Mesothelial cell of epicardium (in vitro differentiated cells): ENCODE measurements at regions not wholly inside any gene's neighbourhood (a gene's known extent, or its start where the extent isn't known, plus 50 kb on each side); places are given as distances from the start of the nearest gene placed in this dataset.
"Not testable (repeated sequence)": the region's sequence is repeated elsewhere in the genome, so short reads cannot be mapped to it uniquely, and the experiment has no call there.

Experiments
- DNase-seq, 2 experiments: peaks; one replicate each; pipeline ENCODE4 v3.0.0; 2021; ENCODE audit warnings: low spot score in 2 of 2; ENCODE audit not compliant: unreplicated experiment in 2 of 2
- H3K27ac Mint-ChIP-seq: 2 replicates; pipeline ENCODE4 v1.8.0; 2021; ENCODE audit warnings: mixed read lengths
- H3K27me3 Mint-ChIP-seq: 2 replicates; pipeline ENCODE4 v1.8.0; 2021; ENCODE audit warnings: low read depth, mixed read lengths
- H3K36me3 Mint-ChIP-seq: 2 replicates; pipeline ENCODE4 v1.8.0; 2021; ENCODE audit warnings: mixed read lengths
- H3K4me1 Mint-ChIP-seq: 2 replicates; pipeline ENCODE4 v1.8.0; 2021; ENCODE audit warnings: mixed read lengths
- H3K4me3 Mint-ChIP-seq: 2 replicates; pipeline ENCODE4 v1.8.0; 2021; ENCODE audit warnings: mild to moderate bottlenecking, moderate library complexity, mixed read lengths
- H3K9me3 Mint-ChIP-seq: 2 replicates; pipeline ENCODE4 v1.8.0; 2021; ENCODE audit warnings: mixed read lengths
- TF ChIP-seq, protein P1 (sequence below): fragments of 200-600 bp; sonication (generic); IDR thresholded peaks from one replicate; pipeline ENCODE4 v1.5.0; 2021; ENCODE audit warnings: antibody characterized with exemption; ENCODE audit not compliant: unreplicated experiment

- Mint-ChIP-seq H3K4me3 (no peak overlapping the region), H3K27me3 (no peaks in the 10 kb centered on the region), H3K9me3 (peaks cover 19% of the 10 kb centered on the region), H3K27ac (no peak overlapping the region), H3K36me3 (peaks cover 2% of the 10 kb centered on the region), H3K4me1 (peaks cover 9% of the 10 kb centered on the region)
- TF ChIP-seq, protein P1, sequence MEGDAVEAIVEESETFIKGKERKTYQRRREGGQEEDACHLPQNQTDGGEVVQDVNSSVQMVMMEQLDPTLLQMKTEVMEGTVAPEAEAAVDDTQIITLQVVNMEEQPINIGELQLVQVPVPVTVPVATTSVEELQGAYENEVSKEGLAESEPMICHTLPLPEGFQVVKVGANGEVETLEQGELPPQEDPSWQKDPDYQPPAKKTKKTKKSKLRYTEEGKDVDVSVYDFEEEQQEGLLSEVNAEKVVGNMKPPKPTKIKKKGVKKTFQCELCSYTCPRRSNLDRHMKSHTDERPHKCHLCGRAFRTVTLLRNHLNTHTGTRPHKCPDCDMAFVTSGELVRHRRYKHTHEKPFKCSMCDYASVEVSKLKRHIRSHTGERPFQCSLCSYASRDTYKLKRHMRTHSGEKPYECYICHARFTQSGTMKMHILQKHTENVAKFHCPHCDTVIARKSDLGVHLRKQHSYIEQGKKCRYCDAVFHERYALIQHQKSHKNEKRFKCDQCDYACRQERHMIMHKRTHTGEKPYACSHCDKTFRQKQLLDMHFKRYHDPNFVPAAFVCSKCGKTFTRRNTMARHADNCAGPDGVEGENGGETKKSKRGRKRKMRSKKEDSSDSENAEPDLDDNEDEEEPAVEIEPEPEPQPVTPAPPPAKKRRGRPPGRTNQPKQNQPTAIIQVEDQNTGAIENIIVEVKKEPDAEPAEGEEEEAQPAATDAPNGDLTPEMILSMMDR: no peak
- no peak for DNase-seq
Observed at GRCh38 chr14:87386524-87386923, 606.5 kb downstream of the GALC start.

DNA sequence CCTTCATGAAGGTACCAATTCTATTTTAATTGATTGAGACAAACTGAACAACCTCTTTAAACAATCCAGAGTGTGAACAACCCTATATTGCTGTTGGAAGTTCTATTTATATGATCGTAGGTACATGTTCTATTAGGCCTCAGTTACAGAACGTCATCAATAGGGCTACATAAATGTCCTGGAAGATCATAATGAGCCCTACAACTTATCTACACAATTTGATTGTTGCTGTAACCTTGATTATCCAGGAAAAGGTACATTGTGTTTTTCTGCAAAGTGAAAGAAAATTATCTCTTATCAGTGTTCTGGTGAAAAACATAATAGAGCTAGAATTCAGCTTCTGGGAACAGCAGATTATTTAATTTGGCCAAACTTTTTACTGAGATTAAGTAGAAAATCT, 612.9 kb downstream of the GALC start:
- Mint-ChIP-seq H3K27me3 (no peaks in the 10 kb centered on the region), H3K36me3 (peaks cover 2% of the 10 kb centered on the region), H3K4me1 (peaks cover 5% of the 10 kb centered on the region), H3K4me3 (no peak overlapping the region), H3K27ac (no peak overlapping the region), H3K9me3 (peaks cover 22% of the 10 kb centered on the region)
- no peak for DNase-seq
- TF ChIP-seq, protein P1: no peak

DNA sequence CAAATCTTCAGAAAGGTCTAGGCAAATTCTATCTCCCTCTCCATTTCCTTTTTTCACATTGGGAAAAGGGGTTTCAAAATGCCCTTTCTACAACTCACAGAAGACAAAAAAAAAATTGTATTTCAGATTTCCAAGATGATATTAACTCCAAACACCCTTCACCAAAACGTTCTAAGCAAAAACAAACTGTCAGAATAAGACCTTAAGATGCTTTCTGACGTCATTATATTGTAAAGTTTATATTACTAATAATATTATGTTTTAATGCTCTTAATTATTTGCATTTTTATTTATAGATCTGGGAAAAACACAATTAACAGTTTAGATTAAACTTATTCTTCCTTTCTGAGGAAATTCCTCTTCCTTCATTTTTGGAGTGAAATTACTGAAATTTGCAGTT, 624.2 kb downstream of the GALC start:
- no peaks in the 10 kb centered on the region for H3K4me1 Mint-ChIP-seq
- H3K9me3 Mint-ChIP-seq: no peaks in the 10 kb centered on the region

DNA sequence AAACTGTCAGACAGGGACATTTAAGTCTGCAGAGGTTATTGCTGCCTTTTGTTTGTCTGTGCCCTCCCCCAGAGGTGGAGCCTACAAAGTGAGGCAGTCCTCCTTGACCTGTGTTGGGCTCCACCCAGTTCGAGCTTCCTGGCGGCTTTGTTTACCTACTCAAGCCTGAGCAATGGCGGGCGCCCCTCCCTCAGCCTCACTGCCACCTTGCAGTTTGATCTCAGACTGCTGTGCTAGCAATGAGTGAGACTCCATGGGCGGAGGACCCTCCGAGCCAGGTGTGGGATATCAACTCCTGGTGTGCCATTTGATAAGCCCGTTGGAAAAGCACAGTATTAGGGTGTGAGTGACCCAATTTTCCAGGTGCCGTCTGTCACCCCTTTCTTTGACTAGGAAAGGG, 632.7 kb downstream of the GALC start:
- H3K9me3 Mint-ChIP-seq: peaks cover 12% of the 10 kb centered on the region
- DNase-seq, H3K4me3 Mint-ChIP-seq, H3K27ac Mint-ChIP-seq, H3K36me3 Mint-ChIP-seq, H3K4me1 Mint-ChIP-seq, H3K27me3 Mint-ChIP-seq: not testable (repeated sequence)

More for the DNA sequence above, 624.2 kb downstream of the GALC start:
- H3K36me3 Mint-ChIP-seq: no peaks in the 10 kb centered on the region
- TF ChIP-seq, protein P1: no peak
- no peak for DNase-seq
- no peaks in the 10 kb centered on the region for H3K27me3 Mint-ChIP-seq
- no peak overlapping the region for H3K27ac Mint-ChIP-seq
- no peak overlapping the region for H3K4me3 Mint-ChIP-seq

- Mint-ChIP-seq H3K36me3 (no peaks in the 10 kb centered on the region), H3K4me3 (no peak overlapping the region), H3K27ac (no peak overlapping the region), H3K4me1 (no peaks in the 10 kb centered on the region), H3K9me3 (peaks cover 10% of the 10 kb centered on the region), H3K27me3 (no peaks in the 10 kb centered on the region)
- DNase-seq: no peak
- TF ChIP-seq, protein P1: no peak
Observed at GRCh38 chr14:87351007-87351406, 642.0 kb downstream of the GALC start.

DNA sequence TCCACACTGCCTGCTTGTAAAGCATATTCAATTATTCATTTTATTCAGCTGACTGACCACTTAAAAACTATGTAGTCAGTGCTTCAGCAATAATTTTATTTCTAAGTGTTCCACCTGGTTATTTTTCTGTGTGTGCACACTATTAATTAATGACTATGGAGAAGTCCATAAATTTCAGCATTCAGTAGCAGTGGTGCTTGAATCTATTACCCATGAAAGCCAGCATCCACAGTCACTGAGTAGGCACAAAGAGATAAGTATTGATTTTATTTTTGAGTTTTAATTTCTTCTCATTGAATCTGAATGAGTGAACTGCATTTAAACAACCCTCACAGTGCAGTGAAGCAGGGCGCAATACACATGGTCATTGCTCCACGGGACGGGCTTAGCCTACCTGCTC, 643.1 kb downstream of the GALC start:
- H3K4me3 Mint-ChIP-seq: no peak overlapping the region
- H3K27me3 Mint-ChIP-seq: no peaks in the 10 kb centered on the region
- no peak overlapping the region for H3K27ac Mint-ChIP-seq
- H3K4me1 Mint-ChIP-seq: no peaks in the 10 kb centered on the region
- no peak for DNase-seq
- H3K9me3 Mint-ChIP-seq: peaks cover 10% of the 10 kb centered on the region
- H3K36me3 Mint-ChIP-seq: no peaks in the 10 kb centered on the region
- TF ChIP-seq, protein P1: no peak
